HS-27A (cell line): ENCODE measurements at regions not wholly inside any gene's neighbourhood (a gene's known extent, or its start where the extent isn't known, plus 50 kb on each side); places are given as distances from the start of the nearest gene placed in this dataset.
A peak's percentile ranks its signal among the peaks of the same experiment; 100 is the strongest.

Experiments used
- DNase-seq: peaks from one replicate; pipeline ENCODE4 v3.0.0-alpha.2; 2012; ENCODE audit warnings: low read depth, missing footprints

DNA sequence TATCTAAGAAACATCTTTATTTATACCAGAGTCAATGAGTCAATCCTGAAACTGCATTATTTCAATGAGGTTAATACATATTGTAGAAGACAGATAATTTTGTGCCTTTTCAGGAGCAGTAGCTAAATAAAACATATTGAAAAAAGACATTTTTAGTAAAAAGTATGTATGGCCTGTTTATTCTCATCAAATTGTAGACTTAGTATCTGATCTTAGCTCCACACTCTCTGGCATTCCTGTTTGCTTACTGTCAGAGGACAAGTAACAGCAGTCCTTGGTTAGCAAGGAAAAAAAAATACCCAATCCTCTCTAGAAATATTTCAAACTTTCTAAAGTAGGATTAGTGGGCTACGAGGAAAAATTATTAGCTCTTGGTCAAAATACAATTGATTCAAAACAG, 50.5 kb upstream of the GUCY1A1 start:
- DNase-seq, result no peak

DNA sequence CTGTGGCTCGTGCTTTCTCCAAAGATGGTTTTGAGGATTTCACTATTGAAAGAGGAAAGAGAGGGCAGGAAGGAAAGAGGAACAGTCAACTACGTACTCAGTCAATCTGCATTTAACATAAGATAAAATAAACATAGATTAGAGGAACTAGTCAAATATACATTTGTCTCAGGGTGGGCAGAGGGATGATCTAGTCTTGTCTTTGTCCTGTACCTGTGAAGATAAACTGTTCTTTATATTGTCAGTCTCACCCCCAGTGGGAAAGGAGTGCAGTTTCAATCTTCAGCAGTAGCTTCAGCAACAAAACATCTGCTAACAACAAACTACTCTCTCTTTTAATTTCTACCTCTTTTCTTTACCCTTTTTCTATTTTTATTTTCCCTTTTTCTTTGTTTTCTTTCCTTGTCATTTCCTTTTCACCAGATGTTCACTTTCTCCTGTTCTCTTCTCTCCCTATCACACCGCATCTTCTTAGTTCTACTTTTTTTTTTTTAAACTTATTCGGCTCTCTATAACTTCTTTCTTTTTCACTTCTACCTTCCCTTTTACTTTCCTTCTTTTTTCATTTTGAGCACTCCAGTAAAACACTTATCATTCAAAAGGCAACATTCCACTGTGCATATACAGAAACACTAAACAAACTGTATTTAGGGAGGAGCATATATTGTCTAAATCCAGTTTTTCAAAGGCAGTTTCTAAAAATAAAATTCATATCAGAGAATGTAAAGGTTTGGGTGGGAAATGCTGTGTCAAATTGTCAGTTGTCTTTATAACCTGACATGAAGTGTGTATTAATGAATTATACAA, 51.4 kb upstream of the GUCY1A1 start:
- DNase-seq, result no peak

DNA sequence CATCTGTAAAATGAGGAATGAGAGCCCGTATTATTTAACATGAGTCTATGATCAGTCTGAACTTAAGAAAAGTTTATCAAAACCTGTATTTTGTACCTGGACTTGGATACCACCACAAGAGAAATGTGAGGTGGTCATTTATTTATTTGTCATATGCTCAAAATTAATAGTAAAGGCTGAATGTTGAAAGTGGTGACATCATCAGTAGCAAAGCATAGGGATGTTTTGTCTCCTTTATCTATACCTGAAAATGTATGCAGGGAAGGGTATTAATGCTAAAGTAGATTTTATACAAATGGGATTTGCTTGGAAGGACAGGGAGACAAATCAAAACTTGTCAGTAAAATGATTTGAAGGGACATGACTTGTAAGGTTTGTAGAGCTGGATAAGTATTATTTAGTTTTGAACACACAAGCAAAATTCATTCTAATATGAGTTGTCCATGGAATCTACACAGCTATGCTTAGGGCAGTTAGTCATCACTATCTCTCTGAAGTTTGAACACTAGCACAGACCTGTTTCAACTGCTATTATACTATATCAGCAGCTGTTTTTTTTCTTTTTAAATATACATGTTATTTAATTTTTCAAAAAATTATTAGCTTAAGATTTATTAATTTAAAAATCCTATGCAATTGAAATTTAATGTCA, 52.4 kb upstream of the GUCY1A1 start:
- no peak for DNase-seq

DNA sequence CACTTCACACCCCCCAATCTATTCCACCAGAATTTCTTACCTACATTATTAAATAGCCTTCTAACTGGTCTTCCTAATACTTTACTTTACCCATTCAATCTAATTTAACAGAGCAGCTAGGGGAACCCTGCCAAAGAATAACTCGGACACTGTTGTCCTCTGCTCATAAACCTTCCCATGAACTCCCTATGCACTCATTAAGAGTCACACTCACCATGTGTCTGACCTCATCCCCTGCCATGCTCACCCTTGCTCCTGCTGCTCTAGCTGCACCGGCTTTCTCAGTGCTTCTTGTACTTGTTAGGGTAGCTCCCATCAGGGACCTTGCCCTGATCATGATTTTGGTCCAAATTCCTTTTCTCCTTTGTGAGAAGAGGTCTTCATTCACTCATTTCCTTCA, 54.6 kb upstream of the GUCY1A1 start:
- no peak for DNase-seq

DNA sequence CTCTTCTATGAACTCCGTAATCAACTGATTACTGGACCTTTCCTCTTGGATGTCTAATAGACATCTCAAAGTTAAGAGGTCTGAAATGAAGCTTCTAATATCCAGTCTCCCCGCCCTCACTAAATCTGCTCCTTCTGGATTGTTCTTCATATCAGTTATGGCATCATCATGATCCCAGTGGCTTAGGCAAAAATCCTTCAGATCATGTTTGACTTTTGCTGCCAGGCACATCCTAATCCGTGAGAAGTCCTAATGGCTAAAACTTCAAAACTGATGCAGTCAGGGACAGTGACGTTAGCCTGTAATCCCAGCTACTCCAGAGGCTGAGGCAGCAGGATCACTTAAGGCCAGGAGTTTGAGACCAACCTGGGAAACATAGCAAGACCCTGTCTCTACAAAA, 55.1 kb upstream of the GUCY1A1 start:
- no peak for DNase-seq

DNA sequence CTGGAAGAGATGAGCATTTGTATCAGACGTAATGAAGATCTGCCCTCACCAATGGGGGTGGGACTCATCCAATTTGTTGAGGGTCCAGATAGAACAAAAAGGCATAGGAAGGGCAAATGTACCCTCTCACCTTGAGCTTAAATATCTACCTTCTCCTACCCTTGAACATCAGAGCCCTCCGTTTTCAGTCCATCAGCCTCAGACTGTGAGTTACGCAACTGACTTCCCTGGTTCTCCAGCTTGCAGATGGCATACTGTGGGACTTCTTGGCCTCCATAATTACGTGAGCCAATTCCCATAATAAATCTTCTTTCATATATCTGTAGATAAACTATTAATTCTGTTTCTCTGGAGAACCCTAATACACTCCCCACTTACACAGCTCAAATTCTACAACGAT, 56.5 kb upstream of the GUCY1A1 start:
- no peak for DNase-seq

DNA sequence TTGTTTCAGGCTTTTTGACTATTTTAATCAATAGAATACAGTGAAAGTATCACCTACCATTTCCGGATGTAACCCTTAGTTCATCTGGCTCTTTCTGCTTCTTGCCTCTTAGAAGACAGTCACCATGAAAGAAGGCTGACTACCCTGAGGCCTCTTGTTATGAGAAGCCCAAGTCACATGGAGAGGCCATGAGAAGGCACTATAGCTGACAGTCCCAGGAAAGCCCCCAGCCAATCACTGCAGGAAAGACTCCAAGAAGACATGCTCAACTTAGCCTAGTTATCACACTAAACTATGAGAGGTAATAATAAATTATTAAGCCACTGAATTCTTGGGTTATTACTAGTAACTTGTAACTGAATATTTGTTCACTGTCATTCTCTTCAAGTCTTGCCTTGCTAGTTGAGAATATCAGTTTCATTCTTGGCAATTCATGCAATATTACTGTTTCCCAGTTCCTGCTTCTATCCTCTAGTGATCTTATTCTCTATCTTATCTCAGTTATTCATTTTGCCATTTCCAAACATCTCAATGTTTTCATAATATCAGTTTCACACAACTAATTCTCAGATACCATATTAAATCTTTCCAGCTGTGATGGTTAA, 57.1 kb upstream of the GUCY1A1 start:
- DNase-seq, result no peak

DNA sequence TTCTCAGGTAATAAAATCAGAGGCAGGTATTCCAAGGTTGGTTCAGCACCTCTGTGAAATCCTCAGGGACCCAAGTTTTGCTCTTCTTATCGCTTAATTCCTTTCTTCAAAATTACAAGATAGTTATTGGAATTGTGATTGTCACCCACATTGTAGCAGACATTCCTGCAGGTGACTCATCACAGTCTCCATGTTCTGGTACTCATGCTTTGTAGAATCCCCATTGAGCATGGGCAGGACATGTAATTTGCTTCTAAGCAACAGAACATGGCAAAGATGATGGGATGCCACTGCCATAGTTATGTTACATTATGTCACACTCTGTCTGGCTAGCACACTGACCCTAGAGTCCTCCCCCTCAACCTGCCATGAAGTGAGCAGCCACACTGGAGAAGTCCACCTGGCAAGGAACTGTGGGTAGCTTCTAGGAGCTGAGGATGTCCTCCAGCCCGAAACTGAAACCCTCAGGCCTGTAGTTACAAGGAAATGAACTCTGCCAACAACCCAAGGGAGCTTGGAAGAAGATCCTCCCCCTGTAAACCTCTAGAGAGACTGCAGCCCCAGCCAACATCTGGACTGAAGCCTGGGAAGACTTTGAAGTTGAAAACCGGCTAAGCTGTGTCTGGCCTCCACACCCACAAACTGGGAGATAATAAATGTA, 58.3 kb upstream of the GUCY1A1 start:
- no peak for DNase-seq

DNA sequence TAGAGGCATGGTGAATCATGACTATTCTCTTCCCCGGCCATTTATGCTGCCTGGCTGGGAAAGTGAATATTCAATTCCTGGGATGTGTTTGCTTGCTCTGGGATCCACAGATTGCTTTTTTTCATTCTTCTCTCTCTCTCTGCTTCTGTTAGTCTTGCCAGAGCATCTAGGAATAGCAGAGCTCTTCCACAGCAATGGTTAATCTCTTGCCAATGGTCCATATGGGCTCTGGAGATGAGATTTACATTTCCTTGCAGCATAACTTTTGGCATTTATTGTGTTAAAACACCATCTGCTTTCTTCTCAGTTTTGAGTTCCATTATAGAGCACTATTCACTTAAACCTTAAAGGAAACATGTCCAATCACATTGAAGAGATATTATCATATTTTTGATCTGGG, 59.2 kb upstream of the GUCY1A1 start:
- DNase-seq, result no peak

DNA sequence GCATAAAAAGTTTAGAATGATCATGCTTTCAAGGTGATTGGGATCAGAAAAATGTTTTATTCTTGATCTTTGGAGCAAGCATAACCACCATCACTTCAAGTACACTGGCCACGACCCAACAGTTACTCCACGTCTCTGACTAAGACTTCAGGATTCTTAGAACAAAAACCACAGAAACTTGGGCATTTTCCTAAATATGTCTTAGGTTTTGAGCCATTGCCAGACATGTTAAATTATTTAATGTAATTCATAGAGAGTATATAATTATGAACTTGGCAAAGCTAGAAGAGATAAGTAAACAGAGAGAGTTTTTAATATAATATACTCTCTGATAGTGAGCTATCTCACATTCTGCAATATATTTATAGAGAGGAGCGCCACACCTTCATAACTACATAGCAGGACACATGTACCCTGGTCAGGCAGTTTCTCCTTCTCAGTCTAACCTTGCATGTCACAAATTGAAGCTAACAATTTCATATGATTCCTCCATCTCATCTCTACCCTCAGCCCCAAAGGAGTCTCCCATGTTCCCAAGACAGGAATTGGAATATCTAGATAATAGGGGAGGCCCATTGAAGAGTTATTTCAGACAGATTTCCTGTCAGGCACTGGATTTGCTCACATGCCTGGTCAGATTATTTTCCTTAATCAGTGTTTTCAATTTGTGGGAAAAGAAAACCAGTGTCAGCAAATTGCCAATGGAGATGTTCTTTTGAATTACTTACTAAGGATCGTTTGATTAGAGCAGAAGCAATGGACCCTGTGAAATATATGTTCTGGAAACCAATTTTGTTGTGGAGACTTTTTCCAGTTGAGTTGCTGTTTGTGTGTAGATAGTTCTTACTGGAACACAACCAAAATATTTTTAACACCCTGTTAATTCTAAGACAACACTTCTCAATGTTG, 61.7 kb upstream of the GUCY1A1 start:
- peak; percentile 46 for DNase-seq

DNA sequence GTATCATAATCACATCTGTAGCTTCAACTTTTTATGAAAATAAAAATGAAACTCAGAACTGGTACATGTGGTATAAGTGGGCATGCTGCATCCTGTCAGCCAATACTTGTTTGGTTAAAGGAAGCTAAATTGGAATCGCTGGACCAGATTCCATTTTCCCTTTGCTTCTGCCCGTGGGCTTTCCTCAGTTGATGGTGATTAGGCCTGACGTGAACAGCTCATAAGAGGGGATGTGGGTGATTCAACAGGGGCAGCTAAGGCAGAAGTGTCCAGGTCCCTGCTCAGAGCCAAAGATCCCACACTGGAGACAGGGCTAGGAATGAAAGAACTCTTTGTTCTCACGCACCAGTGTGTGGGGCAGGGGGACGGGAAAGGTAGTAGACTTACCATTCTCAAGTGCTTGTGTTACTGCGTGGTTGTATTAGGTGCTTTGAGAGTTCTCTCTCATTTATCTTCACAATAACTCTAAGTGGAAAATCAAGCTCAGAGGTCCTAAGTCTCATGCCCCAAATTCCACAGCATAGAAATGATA, 63.2 kb upstream of the GUCY1A1 start:
- no peak for DNase-seq

DNA sequence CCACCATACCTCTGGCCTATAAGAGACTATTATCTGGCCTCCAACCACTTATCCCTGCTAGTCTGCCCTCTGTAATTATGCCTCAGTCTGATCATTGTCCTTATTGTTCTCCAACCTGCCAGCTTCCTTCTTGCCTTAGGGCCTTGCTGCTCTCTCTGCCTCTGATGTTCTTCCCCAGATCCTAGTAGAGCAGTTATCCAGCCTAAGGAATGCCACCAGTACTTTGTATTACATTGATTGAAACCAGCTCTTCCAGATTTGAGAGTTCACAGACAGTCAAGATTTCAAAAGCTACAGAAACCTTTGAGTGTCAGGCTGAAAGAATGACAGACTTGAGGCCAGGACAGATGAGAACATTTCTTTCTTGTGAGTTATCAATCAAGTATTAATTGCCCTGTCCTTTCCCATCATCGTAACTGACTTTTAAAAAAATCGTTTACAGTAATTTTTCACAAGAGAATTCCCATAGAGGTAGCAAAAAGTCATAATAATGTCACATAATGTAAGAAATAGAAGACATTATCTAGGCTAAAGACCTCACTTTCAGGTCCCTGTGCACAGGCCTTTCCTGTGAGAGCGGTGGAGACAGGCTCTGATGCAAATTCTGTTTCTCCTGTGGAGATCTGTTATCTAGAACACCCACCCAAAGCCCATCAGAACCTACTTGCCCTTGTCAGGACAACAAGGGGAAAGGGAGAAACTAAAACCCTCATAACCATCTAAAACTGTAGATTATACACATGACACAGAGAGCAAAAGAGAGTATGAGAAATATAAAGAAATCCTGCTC, 64.1 kb upstream of the GUCY1A1 start:
- no peak for DNase-seq

DNA sequence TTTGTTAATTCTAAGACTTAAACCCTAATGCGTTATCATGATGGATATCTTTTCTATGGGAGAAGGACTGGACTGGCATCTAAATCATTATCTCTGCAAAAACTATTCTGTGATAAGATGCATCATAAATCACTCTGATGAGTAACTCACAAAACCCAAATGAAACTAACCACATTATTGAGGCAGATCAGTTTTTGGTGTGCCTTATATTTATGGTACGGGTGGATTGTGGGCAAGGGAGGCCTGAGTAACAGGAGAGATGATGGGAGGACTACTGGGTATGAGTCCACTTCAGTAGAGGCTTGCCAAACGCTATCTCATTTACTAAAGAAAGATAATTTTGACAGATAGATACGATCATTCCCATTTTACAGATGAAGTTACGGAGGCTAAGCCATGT, 66.4 kb upstream of the GUCY1A1 start:
- no peak for DNase-seq

DNA sequence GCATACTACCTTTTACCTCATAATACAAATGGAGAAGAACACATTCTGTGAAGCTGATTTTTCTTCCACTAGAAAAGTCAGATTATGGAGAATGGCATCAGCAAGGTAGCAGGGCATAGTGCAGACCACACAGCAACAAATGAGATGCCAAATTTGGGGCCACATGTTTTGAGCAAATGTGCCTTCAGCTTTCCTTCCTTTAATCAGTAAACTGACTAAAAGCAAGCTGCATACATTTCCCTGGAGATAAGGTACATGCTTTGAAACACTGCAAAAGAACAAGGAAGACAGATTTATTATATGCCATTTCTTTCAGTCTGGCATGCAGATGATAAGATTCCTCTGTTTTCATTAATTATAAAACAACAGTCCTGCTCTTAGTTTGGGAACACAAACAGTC, 67.1 kb upstream of the GUCY1A1 start:
- no peak for DNase-seq

DNA sequence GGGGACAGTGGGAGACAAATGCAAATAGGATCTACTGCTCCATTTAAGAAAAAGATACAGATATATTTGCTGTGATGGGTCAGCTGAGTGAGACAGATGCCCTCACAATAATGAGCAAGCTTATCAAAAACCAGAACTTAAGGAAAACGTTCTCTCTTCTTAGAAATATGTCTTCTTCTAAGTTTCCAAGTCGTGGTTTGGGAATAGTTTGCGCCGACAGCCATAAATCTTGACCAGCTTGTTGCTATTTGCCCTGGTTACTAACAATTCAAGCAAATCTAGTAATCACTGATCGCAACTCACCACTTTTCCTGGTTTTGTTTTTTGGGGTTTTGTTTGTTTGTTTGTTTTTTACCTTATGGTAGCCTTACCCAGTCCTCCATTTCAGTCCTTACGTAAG, 67.6 kb upstream of the GUCY1A1 start:
- no peak for DNase-seq

DNA sequence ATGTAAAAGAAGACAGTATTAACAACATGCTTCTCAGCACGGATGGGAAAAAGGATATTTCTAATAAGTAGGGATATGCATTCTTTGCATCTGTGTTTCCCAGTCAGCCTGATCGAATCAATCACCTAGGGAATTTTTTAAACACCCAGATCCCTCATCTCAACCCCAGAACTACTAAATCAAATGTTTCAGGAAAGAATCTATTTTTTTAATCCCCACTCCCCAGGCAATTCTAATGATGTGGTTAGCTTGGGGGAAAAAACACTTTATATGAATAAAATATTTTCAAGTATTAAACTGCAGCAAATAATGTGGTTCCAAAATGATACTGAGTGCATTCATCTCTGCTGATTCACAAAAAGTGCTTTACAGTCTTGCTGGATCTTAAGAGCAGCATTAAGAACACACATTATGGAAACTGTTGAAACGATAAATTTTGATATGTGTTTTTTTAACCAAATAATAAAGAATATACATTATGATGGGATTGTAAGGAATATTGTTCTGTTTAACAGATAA, 68.7 kb upstream of the GUCY1A1 start:
- DNase-seq, result no peak

DNA sequence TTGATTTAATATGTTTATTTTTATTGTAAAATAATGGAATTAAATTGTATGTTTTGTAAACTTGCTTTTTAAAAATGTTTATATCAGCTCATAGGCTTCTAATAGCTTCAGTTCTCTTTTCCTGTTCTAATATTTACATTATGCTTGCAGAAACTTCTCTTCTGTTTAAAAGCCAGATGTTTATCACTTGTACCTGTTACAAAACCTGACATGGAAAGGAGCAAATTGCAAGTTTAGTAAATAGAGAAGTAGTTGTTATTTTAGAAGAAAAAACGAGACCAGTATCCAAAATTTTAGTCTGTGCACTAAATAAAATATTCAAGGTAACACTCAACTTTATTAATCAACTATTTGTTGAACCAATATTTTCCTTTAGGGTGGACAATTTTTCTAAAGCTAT, 69.4 kb upstream of the GUCY1A1 start:
- no peak for DNase-seq

DNA sequence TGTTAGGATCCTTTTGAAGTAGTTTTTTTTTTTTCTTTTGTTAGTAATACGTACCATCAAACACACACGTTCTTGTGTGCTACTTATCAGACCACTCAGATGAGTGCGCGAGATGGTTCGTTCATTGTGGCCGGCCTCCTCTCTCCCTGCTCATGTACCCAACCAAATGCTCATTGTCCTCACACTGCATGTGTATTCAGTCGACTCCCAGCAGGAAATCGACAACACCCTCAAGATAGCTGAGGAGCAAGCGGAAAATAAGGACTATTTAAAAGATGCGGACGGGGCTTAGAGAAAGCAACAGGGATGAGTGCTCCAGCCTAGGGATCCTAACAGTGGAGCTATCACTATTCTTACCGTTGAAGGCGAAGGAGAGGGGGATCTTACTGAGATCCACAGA, 72.9 kb upstream of the GUCY1A1 start:
- no peak for DNase-seq

DNA sequence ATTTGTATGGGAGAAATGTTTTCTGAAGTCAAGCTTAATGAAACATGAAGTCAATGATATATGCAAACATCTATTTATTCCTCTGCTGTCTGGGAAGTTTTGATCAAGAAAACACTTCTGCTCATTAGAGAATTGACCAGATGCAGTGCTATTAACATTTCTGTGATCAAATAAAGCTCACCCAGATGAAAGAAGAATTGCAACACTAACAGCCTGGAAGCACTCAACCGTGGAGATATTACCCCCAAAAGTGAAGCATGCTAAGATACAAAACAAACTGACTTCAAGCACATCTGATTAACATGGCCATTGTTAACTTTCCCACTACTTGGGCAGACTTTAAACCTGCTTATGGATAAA, 73.7 kb upstream of the GUCY1A1 start:
- no peak for DNase-seq

DNA sequence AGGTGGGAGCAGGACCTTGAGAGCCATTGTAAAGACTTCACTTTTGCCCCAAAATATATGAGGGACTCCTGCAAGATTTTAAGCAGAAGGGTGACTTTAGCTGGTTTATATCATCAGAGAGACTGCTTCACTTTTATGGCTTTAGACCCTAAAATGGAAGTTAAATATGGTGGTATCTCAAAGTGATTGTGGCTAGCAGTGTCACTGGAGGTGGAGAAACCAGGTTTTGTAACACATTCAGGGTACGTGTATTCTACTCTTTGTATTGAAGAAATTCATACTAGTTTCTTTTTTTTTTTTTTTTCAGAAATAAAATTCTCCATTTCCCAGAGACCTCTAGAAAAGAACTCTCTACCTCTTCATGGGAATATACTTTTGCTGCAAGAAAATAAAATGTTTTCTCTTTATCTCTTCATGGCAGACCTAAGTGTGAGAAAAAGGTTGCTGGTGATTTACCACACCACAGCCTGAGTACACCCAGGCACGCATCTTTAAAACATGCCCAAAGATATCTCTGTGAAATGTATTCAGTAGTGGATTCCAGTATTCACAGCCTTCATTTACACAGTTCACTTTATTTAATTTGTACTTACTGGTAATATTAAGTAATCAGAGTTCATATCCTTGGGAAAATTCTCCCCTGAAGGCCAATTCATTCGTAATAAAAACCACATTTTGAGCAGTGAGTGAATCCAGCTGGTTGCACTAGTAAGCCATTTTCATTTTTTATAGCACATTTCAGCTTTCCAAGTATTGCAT, 74.3 kb upstream of the GUCY1A1 start:
- no peak for DNase-seq
